ENCODE measurements at regions not wholly inside any gene's neighbourhood (a gene's known extent, or its start where the extent isn't known, plus 50 kb on each side); places are given as distances from the start of the nearest gene placed in this dataset.

DNA sequence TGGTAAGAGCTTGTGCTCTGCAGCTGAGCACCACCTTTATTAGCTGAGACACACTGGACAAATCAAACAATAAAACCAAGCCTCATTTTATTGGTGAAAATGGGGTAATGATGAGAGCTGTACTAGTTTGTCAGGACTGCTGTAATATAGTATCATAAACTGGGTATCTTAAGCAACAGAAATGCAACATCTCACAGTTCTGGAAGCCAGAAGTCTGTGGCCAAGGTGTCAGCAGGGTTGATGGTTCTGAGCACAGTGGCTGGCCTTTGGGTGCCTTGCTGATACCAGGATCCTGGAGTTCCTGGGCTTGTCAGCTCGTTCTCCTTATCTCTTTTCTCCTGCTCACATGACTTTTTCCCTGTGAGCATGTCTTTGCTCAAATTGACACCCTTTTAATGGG, 513.1 kb downstream of the IRX1 start:
- no peak for DNase-seq (ENCODE audit: low read depth)

DNA sequence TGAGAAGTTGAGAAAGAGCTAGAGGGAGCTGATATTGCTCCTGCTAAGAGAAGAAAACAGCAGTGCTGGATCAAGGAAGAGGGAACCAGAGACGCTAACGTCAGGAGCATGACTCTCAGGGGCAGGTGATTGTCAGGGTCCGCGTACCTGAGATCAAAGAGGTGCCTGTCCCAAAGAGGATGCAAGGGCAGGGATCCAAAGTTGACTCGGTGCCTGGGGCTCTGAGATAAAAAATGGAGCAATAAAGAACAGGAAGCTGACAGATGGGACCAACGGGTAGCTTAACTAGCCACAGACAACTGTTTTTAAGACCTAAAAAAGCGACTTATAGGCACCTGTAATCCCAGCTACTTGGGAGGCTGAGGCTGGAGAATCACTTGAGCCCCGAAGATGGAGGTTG, 517.8 kb downstream of the IRX1 start:
- DNase-seq (ENCODE audit: low read depth), result no peak

DNA sequence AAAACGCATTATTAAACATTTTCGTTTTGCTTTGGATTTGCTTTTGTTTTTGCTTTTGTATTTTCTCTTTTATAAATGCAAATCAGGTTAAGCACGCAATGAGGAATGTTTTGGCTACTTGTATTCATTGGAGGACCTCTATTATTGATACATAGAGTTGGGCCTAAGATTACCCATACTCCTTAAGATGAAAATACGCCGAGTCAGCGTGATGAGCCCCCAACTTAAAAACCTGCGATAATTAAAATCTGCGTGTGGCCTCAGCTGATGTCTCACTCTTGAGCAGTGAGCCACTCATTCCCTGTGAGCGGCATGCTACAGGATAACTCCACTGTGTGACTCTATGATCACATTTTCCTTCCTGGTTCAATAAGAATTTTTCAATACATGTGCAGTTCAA, 518.3 kb downstream of the IRX1 start:
- DNase-seq (ENCODE audit: low read depth), result no peak

DNA sequence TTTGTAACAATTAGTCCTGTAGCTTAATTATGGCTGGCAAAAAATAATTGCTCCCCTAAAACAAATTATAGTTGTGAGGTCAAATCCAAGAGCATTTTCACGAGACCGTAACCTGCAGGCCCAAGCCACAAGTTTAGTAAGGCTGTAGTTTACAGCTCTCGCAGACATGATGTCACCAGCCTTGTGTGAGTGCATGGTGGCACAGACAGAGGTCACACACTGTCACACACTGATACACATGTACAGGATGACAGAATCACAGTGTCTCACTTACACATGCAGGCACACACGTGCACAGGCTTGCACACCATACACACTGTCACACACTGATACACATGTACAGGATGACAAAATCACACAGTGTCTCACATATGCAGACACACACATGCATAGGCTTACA, 518.8 kb downstream of the IRX1 start:
- DNase-seq (ENCODE audit: low read depth), result no peak

- DNase-seq (ENCODE audit: low read depth), result no peak
These were observed 521.2 kb downstream of the IRX1 start for GRCh38 chr5:4116834-4117233.

GRCh38 chr5:4124221-4124970, 528.8 kb downstream of the IRX1 start:
- no peak for DNase-seq (ENCODE audit: low read depth)

DNA sequence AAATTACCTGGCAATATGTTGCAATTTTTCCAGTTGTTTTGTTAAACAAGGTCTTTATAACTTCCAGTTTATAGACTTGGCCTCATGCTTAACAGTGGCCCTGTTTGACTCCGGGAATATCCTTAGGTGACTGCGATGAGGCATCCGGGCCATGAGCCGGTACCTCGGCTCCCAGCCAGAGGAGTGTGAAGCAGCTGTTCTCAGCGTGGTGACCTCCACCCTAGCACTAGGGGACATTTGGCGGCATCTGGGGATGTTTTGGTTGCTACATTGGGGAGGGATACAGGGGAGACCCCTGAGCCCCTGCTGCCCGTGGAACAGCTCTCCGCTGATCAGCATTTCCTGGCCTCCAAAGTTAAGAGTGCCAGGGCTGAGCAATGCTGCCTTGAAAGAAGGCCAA, 533.4 kb downstream of the IRX1 start:
- DNase-seq (ENCODE audit: low read depth), result no peak

GRCh38 chr5:4129523-4129922, 533.9 kb downstream of the IRX1 start:
- DNase-seq (ENCODE audit: low read depth), result no peak

DNA sequence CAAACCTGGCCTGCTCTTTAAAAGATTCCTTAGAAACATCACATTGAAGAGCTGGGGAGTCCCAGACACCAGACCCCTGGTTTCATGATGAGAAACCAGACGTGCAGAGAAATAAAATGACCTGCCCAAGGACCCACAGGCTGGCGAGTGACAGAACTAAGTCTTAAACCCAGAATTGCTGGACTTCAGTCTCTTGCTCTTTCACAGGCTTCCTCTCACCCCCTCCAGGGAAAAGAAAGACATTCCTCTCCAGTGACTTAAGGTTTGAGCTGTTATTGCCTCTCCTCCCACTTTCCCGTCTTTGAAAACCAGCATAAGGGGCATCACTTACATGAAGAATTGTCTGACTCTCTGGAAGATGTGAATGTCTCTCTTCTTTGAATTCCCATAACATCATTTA, 535.2 kb downstream of the IRX1 start:
- no peak for DNase-seq (ENCODE audit: low read depth)

- no peak for DNase-seq (ENCODE audit: low read depth)
These were observed 542.1 kb downstream of the IRX1 start for GRCh38 chr5:4137781-4138180.

GRCh38 chr5:4142842-4143241, 547.2 kb downstream of the IRX1 start:
- DNase-seq (ENCODE audit: low read depth), result no peak

GRCh38 chr5:4144411-4145007, 548.9 kb downstream of the IRX1 start:
- no peak for DNase-seq (ENCODE audit: low read depth)

GRCh38 chr5:4145511-4145910, 549.9 kb downstream of the IRX1 start:
- no peak for DNase-seq (ENCODE audit: low read depth)

DNA sequence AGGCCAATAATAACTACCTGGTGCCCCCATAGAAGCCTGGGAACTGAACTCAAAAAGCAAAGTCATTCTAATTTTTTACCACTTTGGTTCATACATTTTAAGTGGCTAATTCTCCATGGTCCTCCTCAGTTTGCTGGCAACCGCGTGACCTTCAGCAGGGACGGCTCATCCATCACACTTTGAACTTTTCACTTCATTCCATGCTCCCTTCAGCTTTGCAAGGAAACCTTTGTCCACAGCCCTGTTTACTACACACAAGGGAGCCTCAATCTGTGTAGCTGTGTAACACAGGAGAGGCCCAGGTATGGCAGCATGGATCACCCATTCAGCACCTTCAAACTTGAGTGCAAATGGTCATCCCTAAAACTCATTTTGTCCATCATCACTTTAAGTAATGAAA, 552.4 kb downstream of the IRX1 start:
- no peak for DNase-seq (ENCODE audit: low read depth)

GRCh38 chr5:4150067-4150466, 554.4 kb downstream of the IRX1 start:
- DNase-seq (ENCODE audit: low read depth), result no peak

GRCh38 chr5:4156153-4156552, 560.5 kb downstream of the IRX1 start:
- DNase-seq (ENCODE audit: low read depth), result no peak

DNA sequence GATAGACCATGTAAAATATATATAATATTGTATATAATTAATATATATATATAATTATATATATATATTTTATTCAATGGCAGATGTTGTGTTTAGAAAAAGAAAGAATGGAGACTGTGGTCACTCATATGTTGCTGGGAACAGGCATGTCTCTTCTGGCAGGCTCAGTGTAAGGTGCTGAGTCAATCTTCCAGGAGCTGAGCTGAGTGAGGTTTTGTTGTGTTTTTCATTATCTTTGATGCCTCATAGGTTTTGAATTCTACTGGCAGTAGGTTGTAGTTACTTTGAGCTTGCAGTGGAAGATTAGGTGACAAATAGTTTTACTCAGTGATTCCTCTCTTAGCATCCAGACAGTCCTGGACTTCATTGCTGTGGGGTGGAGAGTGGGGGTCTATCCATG, 561.3 kb downstream of the IRX1 start:
- no peak for DNase-seq (ENCODE audit: low read depth)

DNA sequence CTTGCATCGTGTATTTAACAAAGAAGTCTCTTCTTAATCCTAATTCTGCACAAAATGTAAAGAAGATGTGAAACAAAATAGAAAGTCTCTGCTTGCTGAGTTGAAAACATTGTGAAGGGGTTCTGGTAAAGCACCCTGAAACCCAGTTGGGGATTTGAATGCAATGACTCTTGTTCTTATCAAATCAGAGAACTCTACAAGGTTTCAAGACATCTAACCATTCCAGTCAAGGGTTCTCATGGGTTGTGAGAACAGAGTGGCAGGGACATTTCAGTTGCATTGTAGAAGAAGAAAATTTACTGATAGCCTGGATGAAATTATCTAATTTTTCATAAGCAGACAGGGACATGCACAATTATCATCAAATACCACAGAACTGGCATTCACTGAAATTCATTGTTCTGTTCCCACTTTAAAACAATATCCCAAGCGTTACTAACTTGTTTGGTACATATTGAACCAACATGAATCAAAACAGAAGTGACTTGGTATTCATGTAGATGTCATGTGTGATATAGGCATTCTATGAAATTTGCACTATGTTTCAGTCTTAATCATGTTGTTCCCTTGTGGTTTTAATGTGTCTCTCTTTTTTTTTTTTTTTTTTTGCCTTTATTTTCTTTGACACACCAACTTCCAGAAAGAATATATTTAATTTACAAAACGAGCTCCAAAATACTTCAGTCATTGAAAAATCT, 563.3 kb downstream of the IRX1 start:
- DNase-seq (ENCODE audit: low read depth), result no peak

- DNase-seq (ENCODE audit: low read depth), result no peak
These were observed 564.0 kb downstream of the IRX1 start for GRCh38 chr5:4159681-4160080.

DNA sequence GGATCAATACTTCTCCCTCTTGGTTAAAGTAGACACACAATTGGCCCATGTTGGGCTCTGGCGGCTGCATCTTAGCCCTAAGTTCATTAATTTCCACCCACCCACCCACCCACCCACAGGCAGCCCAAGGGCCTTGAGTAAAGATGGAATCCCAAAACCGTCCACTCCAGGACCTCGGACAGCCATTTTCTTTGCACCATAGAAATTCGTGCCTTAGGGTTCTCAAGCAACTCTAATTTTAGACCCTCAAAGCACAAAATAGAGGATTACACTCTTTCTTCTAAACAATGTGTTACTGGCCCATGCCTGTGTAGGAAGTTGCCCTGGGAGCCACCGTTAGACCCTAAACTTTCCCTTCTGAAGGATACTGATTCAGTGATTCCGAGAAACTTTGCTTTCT, 568.5 kb downstream of the IRX1 start:
- no peak for DNase-seq (ENCODE audit: low read depth)

- no peak for DNase-seq (ENCODE audit: low read depth)
These were observed 585.1 kb downstream of the IRX1 start for GRCh38 chr5:4180703-4181102.

DNA sequence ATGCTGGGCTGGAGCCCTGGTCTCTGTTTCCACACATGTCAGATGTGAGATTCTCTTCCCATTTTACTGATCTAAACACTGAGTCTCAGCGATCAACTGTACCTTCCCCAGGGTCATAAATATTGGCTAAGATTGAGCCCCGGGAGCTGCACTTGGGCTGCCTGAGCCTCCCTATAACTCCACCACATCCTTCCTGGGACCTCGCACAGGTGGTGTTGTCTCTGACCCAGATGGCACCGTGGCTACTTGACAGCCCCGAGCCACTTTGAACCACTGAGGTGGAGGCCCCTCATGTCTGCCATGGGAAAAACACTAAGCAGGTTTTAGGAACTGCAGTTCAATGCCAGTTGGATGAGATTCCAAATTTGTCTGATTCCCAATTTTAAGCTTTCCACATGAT, 586.5 kb downstream of the IRX1 start:
- no peak for DNase-seq (ENCODE audit: low read depth)

DNA sequence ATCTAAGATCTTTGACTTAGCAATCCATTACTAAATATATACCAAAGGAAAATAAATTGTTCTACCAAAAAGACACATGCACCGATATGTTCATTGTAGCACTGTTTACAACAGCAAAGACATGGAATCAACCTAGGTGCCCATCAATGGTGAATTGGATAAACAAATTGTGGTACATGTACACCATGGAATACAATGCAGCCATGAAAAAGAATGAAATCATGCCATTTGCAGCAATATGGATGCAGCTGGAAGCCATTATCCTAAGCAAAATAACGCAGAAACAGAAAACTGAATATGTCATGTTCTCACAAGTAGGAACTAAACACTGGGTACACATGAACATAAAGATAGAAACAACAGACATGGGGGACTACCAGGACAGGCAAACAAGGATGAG, 589.5 kb downstream of the IRX1 start:
- DNase-seq (ENCODE audit: low read depth), result no peak

Measured in LHCN-M2 (cell line).